ENCODE measurements at regions not wholly inside any gene's neighbourhood (a gene's known extent, or its start where the extent isn't known, plus 50 kb on each side); places are given as distances from the start of the nearest gene placed in this dataset.
"Not testable (repeated sequence)": the region's sequence is repeated elsewhere in the genome, so short reads cannot be mapped to it uniquely, and the experiment has no call there.

DNA sequence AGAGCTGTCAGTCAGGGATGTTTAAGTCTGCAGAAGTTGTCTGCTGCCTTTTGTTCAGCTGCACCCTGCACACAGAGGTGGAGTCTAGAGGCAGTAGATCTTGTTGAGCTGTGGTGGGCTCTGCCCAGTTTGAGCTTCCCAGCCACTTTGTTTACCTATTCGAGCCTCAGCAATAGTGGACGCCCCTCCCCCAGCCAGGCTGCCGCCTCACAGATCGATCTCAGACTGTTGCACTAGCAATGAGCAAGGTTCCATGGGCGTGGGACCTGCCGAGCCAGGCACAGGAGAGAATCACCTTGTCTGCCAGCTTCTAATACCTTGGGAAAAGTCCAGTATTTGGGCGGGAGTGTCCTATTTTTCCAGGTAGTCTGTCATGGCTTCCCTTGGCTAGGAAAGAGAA, 225.1 kb upstream of the RASA1 start:
- H3K4me2 ChIP-seq (replicated peaks; ENCODE audit: extremely low read depth, low read length, poor library complexity, severe bottlenecking) = no peak overlapping the region
- Mint-ChIP-seq H3K4me3 (no peak overlapping the region), H3K36me3 (no peaks in the 10 kb centered on the region), H3K9me3 (peaks cover 3 to 19% (median 8%) of the 10 kb centered on the region in 7 donors), H3K27me3 (ENCODE audit: low read depth in 3 of 3) (peaks cover 0 to 1% (median 0%) of the 10 kb centered on the region in 3 donors), H3K4me1 (peaks cover 2% of the 10 kb centered on the region), H3K27ac (no peak overlapping the region)
- no peaks in the 10 kb centered on the region for H4K20me1 ChIP-seq (ENCODE audit: insufficient read depth, low read length)
- TF ChIP-seq CTCF (IDR thresholded peaks at IDR 0.05) = no peak
- H3K27me3 ChIP-seq (ENCODE audit: control insufficient read depth in 2 of 2, insufficient read depth in 2 of 2, low read length in 2 of 2) = no peaks in the 10 kb centered on the region
- H3K36me3 ChIP-seq (replicated peaks in 1 of 2; ENCODE audit: control insufficient read depth in 1 of 2, insufficient read depth in 2 of 2, low read length in 2 of 2) = no peaks in the 10 kb centered on the region
- intact Hi-C loops (cut with micrococcal nuclease) = no loop called here
- H3K27ac ChIP-seq (ENCODE audit: low read depth in 1 of 2, low read length in 2 of 2) = no peak overlapping the region
- no peaks in the 10 kb centered on the region for H3K9me3 ChIP-seq (replicated peaks in 1 of 2; ENCODE audit: control insufficient read depth in 1 of 2, insufficient read depth in 1 of 2, low read length in 2 of 2)
- H3K4me1 ChIP-seq (ENCODE audit: control insufficient read depth in 1 of 2, insufficient read depth in 2 of 2, low read length in 2 of 2) = no peaks in the 10 kb centered on the region
- 94% methylated on average over 7 of the region's 7 CpGs for WGBS (ENCODE audit: insufficient coverage)
- H2AFZ ChIP-seq (ENCODE audit: insufficient read depth, low read depth, low read length, poor library complexity, severe bottlenecking) = no peak overlapping the region
- DNase-seq = no peak
- H3K9ac ChIP-seq (ENCODE audit: insufficient read depth, low read length, poor library complexity, severe bottlenecking) = no peak overlapping the region
- no peaks in the 10 kb centered on the region for H3K79me2 ChIP-seq (ENCODE audit: insufficient read depth, low read length)
- H3K4me3 ChIP-seq (replicated peaks in 1 of 3; ENCODE audit: low read depth in 2 of 3, low read length in 3 of 3) = no peak overlapping the region

DNA sequence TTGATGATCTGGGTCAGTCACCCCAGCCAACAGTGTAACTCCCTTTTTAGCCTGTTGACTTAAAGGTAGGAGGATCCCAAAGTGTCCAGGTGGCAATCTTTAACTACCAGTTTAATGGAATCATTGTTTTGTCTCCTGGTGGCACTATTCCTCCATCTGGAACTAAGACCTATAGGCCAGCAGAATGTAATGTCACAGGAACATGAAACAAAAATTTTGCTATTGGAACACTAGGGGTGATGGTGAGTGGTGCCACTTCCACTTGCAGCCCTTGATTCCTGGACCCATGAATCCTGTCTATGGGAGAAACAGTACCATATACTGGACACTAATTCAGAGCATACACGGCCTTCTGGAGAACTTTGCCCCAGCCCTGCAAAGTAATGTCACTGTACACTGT, 219.5 kb upstream of the RASA1 start:
- no peak overlapping the region for H2AFZ ChIP-seq (ENCODE audit: insufficient read depth, low read depth, low read length, poor library complexity, severe bottlenecking)
- intact Hi-C loops (cut with micrococcal nuclease) = no loop called here
- no peak overlapping the region for H3K4me3 Mint-ChIP-seq
- H4K20me1 ChIP-seq (ENCODE audit: insufficient read depth, low read length) = no peaks in the 10 kb centered on the region
- H3K27ac ChIP-seq (ENCODE audit: low read depth in 1 of 2, low read length in 2 of 2) = no peak overlapping the region
- no peaks in the 10 kb centered on the region for H3K79me2 ChIP-seq (ENCODE audit: insufficient read depth, low read length)
- no peaks in the 10 kb centered on the region for H3K27me3 ChIP-seq (ENCODE audit: control insufficient read depth in 2 of 2, insufficient read depth in 2 of 2, low read length in 2 of 2)
- TF ChIP-seq CTCF (IDR thresholded peaks at IDR 0.05) = no peak
- no peak overlapping the region for H3K4me3 ChIP-seq (replicated peaks in 1 of 3; ENCODE audit: low read depth in 2 of 3, low read length in 3 of 3)
- no peaks in the 10 kb centered on the region for H3K27me3 Mint-ChIP-seq (ENCODE audit: low read depth in 3 of 3)
- H3K9me3 ChIP-seq (replicated peaks in 1 of 2; ENCODE audit: control insufficient read depth in 1 of 2, insufficient read depth in 1 of 2, low read length in 2 of 2) = peaks cover 23 to 27% of the 10 kb centered on the region in 2 donors
- H3K27ac Mint-ChIP-seq = no peak overlapping the region
- 67% methylated on average over 1 of the region's 1 CpG for WGBS (ENCODE audit: insufficient coverage)
- H3K4me1 Mint-ChIP-seq = peaks cover 13% of the 10 kb centered on the region
- peaks cover 0 to 8% of the 10 kb centered on the region in 2 donors for H3K4me1 ChIP-seq (ENCODE audit: control insufficient read depth in 1 of 2, insufficient read depth in 2 of 2, low read length in 2 of 2)
- no peak overlapping the region for H3K9ac ChIP-seq (ENCODE audit: insufficient read depth, low read length, poor library complexity, severe bottlenecking)
- no peak for DNase-seq
- H3K36me3 Mint-ChIP-seq = no peaks in the 10 kb centered on the region
- H3K36me3 ChIP-seq (replicated peaks in 1 of 2; ENCODE audit: control insufficient read depth in 1 of 2, insufficient read depth in 2 of 2, low read length in 2 of 2) = no peaks in the 10 kb centered on the region
- peaks cover 10 to 38% (median 26%) of the 10 kb centered on the region in 7 donors for H3K9me3 Mint-ChIP-seq
- H3K4me2 ChIP-seq (replicated peaks; ENCODE audit: extremely low read depth, low read length, poor library complexity, severe bottlenecking) = no peak overlapping the region

DNA sequence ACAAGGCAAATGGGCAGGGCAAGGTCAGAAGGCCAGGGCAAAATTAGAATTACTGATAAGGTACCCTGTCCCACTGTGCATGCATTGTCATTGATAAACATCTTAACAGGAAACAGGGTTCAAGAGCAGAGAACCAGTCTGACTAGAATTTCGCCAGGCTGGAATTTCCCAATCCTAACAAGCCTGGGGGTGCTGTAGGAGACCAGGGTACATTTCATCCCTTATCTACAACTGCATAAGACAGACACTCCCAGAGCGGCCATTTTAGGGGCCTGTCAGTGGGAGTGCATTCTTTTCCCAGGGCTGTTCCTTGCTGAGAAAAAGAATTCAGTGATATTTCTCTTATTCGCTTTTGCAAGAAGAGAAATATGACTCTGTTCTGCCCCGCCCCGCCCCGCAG, 218.7 kb upstream of the RASA1 start:
- H2AFZ ChIP-seq (ENCODE audit: insufficient read depth, low read depth, low read length, poor library complexity, severe bottlenecking); H3K4me2 ChIP-seq (replicated peaks; ENCODE audit: extremely low read depth, low read length, poor library complexity, severe bottlenecking); H3K36me3 ChIP-seq (replicated peaks in 1 of 2; ENCODE audit: control insufficient read depth in 1 of 2, insufficient read depth in 2 of 2, low read length in 2 of 2); H3K27me3 Mint-ChIP-seq (ENCODE audit: low read depth in 3 of 3); H3K4me1 ChIP-seq (ENCODE audit: control insufficient read depth in 1 of 2, insufficient read depth in 2 of 2, low read length in 2 of 2); H3K36me3 Mint-ChIP-seq; H3K4me3 Mint-ChIP-seq; H3K9ac ChIP-seq (ENCODE audit: insufficient read depth, low read length, poor library complexity, severe bottlenecking); H3K27ac ChIP-seq (ENCODE audit: low read depth in 1 of 2, low read length in 2 of 2); H3K79me2 ChIP-seq (ENCODE audit: insufficient read depth, low read length); H3K27ac Mint-ChIP-seq; intact Hi-C loops (cut with micrococcal nuclease); H3K27me3 ChIP-seq (ENCODE audit: control insufficient read depth in 2 of 2, insufficient read depth in 2 of 2, low read length in 2 of 2); DNase-seq; H4K20me1 ChIP-seq (ENCODE audit: insufficient read depth, low read length); H3K4me3 ChIP-seq (replicated peaks in 1 of 3; ENCODE audit: low read depth in 2 of 3, low read length in 3 of 3): not testable (repeated sequence)
- H3K4me1 Mint-ChIP-seq = peaks cover 15% of the 10 kb centered on the region
- peaks cover 11 to 37% (median 33%) of the 10 kb centered on the region in 7 donors for H3K9me3 Mint-ChIP-seq
- WGBS (ENCODE audit: insufficient coverage) = 100% methylated on average over 3 of the region's 6 CpGs
- peaks cover 23 to 27% of the 10 kb centered on the region in 2 donors for H3K9me3 ChIP-seq (replicated peaks in 1 of 2; ENCODE audit: control insufficient read depth in 1 of 2, insufficient read depth in 1 of 2, low read length in 2 of 2)

Data from CD14-positive monocyte (primary cell).